Dermis blood vessel endothelial cell (primary cell): ENCODE measurements at regions not wholly inside any gene's neighbourhood (a gene's known extent, or its start where the extent isn't known, plus 50 kb on each side); places are given as distances from the start of the nearest gene placed in this dataset.

ENCODE experiments used
- DNase-seq: peaks from one replicate; pipeline ENCODE4 v3.0.0; 2010

GRCh38 chr4:136495076-136495475 lies 1037.2 kb downstream of the PCDH18 start:
- DNase-seq: no peak

GRCh38 chr4:136489101-136489500 lies 1043.2 kb downstream of the PCDH18 start:
- no peak for DNase-seq

- DNase-seq: peak; percentile 34
These were observed 1047.3 kb downstream of the PCDH18 start for GRCh38 chr4:136484996-136485395.

- no peak for DNase-seq
These were observed 1055.5 kb downstream of the PCDH18 start for GRCh38 chr4:136476753-136477152.

GRCh38 chr4:136471051-136471450 lies 1061.2 kb downstream of the PCDH18 start:
- no peak for DNase-seq

- DNase-seq: no peak
These were observed 1066.6 kb downstream of the PCDH18 start for GRCh38 chr4:136465691-136466090.

GRCh38 chr4:136463941-136464340 lies 1068.4 kb downstream of the PCDH18 start:
- DNase-seq: no peak

GRCh38 chr4:136461533-136461932 lies 1070.8 kb downstream of the PCDH18 start:
- no peak for DNase-seq

GRCh38 chr4:136458326-136458725 lies 1074.0 kb downstream of the PCDH18 start:
- DNase-seq: no peak

GRCh38 chr4:136457577-136457976 lies 1074.7 kb downstream of the PCDH18 start:
- no peak for DNase-seq

GRCh38 chr4:136457004-136457403 lies 1075.3 kb downstream of the PCDH18 start:
- DNase-seq: no peak

- no peak for DNase-seq
These were observed 1089.3 kb downstream of the PCDH18 start for GRCh38 chr4:136443006-136443405.

GRCh38 chr4:136442447-136442846 lies 1089.8 kb downstream of the PCDH18 start:
- no peak for DNase-seq

- no peak for DNase-seq
These were observed 1090.5 kb downstream of the PCDH18 start for GRCh38 chr4:136441629-136442282.

GRCh38 chr4:136438645-136439044 lies 1093.6 kb downstream of the PCDH18 start:
- DNase-seq: no peak

GRCh38 chr4:136424052-136424451 lies 1108.2 kb downstream of the PCDH18 start:
- DNase-seq: no peak

- DNase-seq: peak; percentile 44
These were observed 1117.3 kb downstream of the PCDH18 start for GRCh38 chr4:136414981-136415380.

- peak; percentile 88 for DNase-seq
These were observed 1119.6 kb downstream of the PCDH18 start for GRCh38 chr4:136412708-136413107.

- peak; percentile 20 for DNase-seq
These were observed 1131.5 kb downstream of the PCDH18 start for GRCh38 chr4:136400829-136401228.

- DNase-seq: no peak
These were observed 1137.0 kb downstream of the PCDH18 start for GRCh38 chr4:136395212-136395722.

GRCh38 chr4:136392576-136392975 lies 1139.7 kb downstream of the PCDH18 start:
- peak; percentile 39 for DNase-seq

- no peak for DNase-seq
These were observed 1141.5 kb downstream of the PCDH18 start for GRCh38 chr4:136390824-136391223.

- no peak for DNase-seq
These were observed 1149.2 kb downstream of the PCDH18 start for GRCh38 chr4:136383082-136383481.

- no peak for DNase-seq
These were observed 1161.1 kb downstream of the PCDH18 start for GRCh38 chr4:136371231-136371630.

GRCh38 chr4:136369073-136369472 lies 1163.2 kb downstream of the PCDH18 start:
- peak; percentile 69 for DNase-seq
